ENCODE measurements at regions not wholly inside any gene's neighbourhood (a gene's known extent, or its start where the extent isn't known, plus 50 kb on each side); places are given as distances from the start of the nearest gene placed in this dataset.

GRCh38 chr6:93703431-93703830 is 284.1 kb upstream of the EPHA7 start:
- Histone ChIP-seq H3K4me1 (ENCODE audit: insufficient read depth) (no peaks in the 10 kb centered on the region), H3K9me2 (replicated peaks; ENCODE audit: insufficient read depth) (no peaks in the 10 kb centered on the region)
- 75% methylated on average over 1 of the region's 1 CpG for WGBS (ENCODE audit: low lambda C conversion rate, missing lambda C conversion rate)

GRCh38 chr6:93701526-93701925 is 282.2 kb upstream of the EPHA7 start:
- Histone ChIP-seq H3K79me2 (no peaks in the 10 kb centered on the region), H3K9me3 (ENCODE audit: low read depth) (no peaks in the 10 kb centered on the region), H3K9me2 (replicated peaks; ENCODE audit: insufficient read depth) (no peaks in the 10 kb centered on the region), H3K4me2 (no peak overlapping the region), H3K27ac (no peak overlapping the region), H3K27me3 (no peaks in the 10 kb centered on the region), H3K4me1 (ENCODE audit: insufficient read depth) (no peaks in the 10 kb centered on the region), H3K4me3 (no peak overlapping the region), H3K36me3 (replicated peaks; ENCODE audit: insufficient read depth, low read depth) (no peaks in the 10 kb centered on the region), H4K20me1 (ENCODE audit: insufficient read depth, poor library complexity, severe bottlenecking) (no peaks in the 10 kb centered on the region), H2AFZ (no peak overlapping the region)
- no peak for DNase-seq (ENCODE audit: low spot score)
- WGBS (ENCODE audit: low lambda C conversion rate, missing lambda C conversion rate), result 76% methylated on average over 2 of the region's 2 CpGs
- TF ChIP-seq EZH2 (IDR thresholded peaks at IDR 0.05; ENCODE audit: borderline replicate concordance) (no peak), EZH2phosphoT487 (IDR thresholded peaks at IDR 0.05; ENCODE audit: low read depth, severe bottlenecking, unreplicated experiment) (no peak), CTCF (IDR thresholded peaks at IDR 0.05; ENCODE audit: poor library complexity) (no peak)

More at GRCh38 chr6:93703431-93703830, 284.1 kb upstream of the EPHA7 start:
- TF ChIP-seq EZH2phosphoT487 (IDR thresholded peaks at IDR 0.05; ENCODE audit: low read depth, severe bottlenecking, unreplicated experiment), result no peak
- Histone ChIP-seq H3K9me3 (ENCODE audit: low read depth) (no peaks in the 10 kb centered on the region), H3K36me3 (replicated peaks; ENCODE audit: insufficient read depth, low read depth) (no peaks in the 10 kb centered on the region), H3K27me3 (no peaks in the 10 kb centered on the region), H2AFZ (no peak overlapping the region), H3K27ac (no peak overlapping the region), H4K20me1 (ENCODE audit: insufficient read depth, poor library complexity, severe bottlenecking) (no peaks in the 10 kb centered on the region), H3K4me3 (no peak overlapping the region), H3K4me2 (no peak overlapping the region), H3K79me2 (no peaks in the 10 kb centered on the region)
- DNase-seq (ENCODE audit: low spot score), result no peak

GRCh38 chr6:93685494-93685893 is 266.1 kb upstream of the EPHA7 start:
- Histone ChIP-seq H3K4me1 (ENCODE audit: insufficient read depth) (no peaks in the 10 kb centered on the region), H4K20me1 (ENCODE audit: insufficient read depth, poor library complexity, severe bottlenecking) (no peaks in the 10 kb centered on the region), H3K4me2 (no peak overlapping the region), H2AFZ (no peak overlapping the region), H3K9me3 (ENCODE audit: low read depth) (no peaks in the 10 kb centered on the region), H3K79me2 (no peaks in the 10 kb centered on the region), H3K27ac (no peak overlapping the region), H3K27me3 (no peaks in the 10 kb centered on the region), H3K9me2 (replicated peaks; ENCODE audit: insufficient read depth) (no peaks in the 10 kb centered on the region), H3K36me3 (replicated peaks; ENCODE audit: insufficient read depth, low read depth) (no peaks in the 10 kb centered on the region), H3K4me3 (no peak overlapping the region)
- DNase-seq (ENCODE audit: low spot score), result no peak
- WGBS (ENCODE audit: low lambda C conversion rate, missing lambda C conversion rate), result 88% methylated on average over 2 of the region's 2 CpGs
- TF ChIP-seq EZH2phosphoT487 (IDR thresholded peaks at IDR 0.05; ENCODE audit: low read depth, severe bottlenecking, unreplicated experiment) (no peak), EZH2 (IDR thresholded peaks at IDR 0.05; ENCODE audit: borderline replicate concordance) (no peak), CTCF (IDR thresholded peaks at IDR 0.05; ENCODE audit: poor library complexity) (no peak)

GRCh38 chr6:93684339-93684738 is 265.0 kb upstream of the EPHA7 start:
- no peak overlapping the region for H2AFZ ChIP-seq
- no peaks in the 10 kb centered on the region for H3K79me2 ChIP-seq
- H3K27me3 ChIP-seq, result no peaks in the 10 kb centered on the region
- WGBS (ENCODE audit: low lambda C conversion rate, missing lambda C conversion rate), result 84% methylated on average over 1 of the region's 1 CpG
- H3K9me2 ChIP-seq (replicated peaks; ENCODE audit: insufficient read depth), result no peaks in the 10 kb centered on the region
- no peaks in the 10 kb centered on the region for H3K9me3 ChIP-seq (ENCODE audit: low read depth)
- no peak overlapping the region for H3K27ac ChIP-seq
- H3K4me3 ChIP-seq, result no peak overlapping the region
- H3K4me2 ChIP-seq, result no peak overlapping the region
- H4K20me1 ChIP-seq (ENCODE audit: insufficient read depth, poor library complexity, severe bottlenecking), result no peaks in the 10 kb centered on the region
- H3K36me3 ChIP-seq (replicated peaks; ENCODE audit: insufficient read depth, low read depth), result no peaks in the 10 kb centered on the region
- peak; percentile 17 for DNase-seq (ENCODE audit: low spot score)
- no peaks in the 10 kb centered on the region for H3K4me1 ChIP-seq (ENCODE audit: insufficient read depth)
- TF ChIP-seq CTCF (IDR thresholded peaks at IDR 0.05; ENCODE audit: poor library complexity), result no peak
- no peak for TF ChIP-seq EZH2phosphoT487 (IDR thresholded peaks at IDR 0.05; ENCODE audit: low read depth, severe bottlenecking, unreplicated experiment)
- no peak for TF ChIP-seq EZH2 (IDR thresholded peaks at IDR 0.05; ENCODE audit: borderline replicate concordance)
